ENCODE measurements at regions not wholly inside any gene's neighbourhood (a gene's known extent, or its start where the extent isn't known, plus 50 kb on each side); places are given as distances from the start of the nearest gene placed in this dataset.

GRCh38 chr17:73776351-73777130 is 132.3 kb upstream of the SDK2 start:
- H3K27ac ChIP-seq = no peak overlapping the region
- DNase-seq (ENCODE audit: low read depth, low spot score) = no peak

GRCh38 chr17:73777131-73777449 is 132.8 kb upstream of the SDK2 start:
- no peak overlapping the region for H3K27ac ChIP-seq
- no peak for DNase-seq (ENCODE audit: low read depth, low spot score)

GRCh38 chr17:73782231-73782630 is 138.0 kb upstream of the SDK2 start:
- H3K27ac ChIP-seq = no peak overlapping the region
- DNase-seq (ENCODE audit: low read depth, low spot score) = no peak

GRCh38 chr17:73782641-73783381 is 138.6 kb upstream of the SDK2 start:
- DNase-seq (ENCODE audit: low read depth, low spot score) = no peak

GRCh38 chr17:73783382-73783766 is 139.1 kb upstream of the SDK2 start:
- H3K27ac ChIP-seq = no peak overlapping the region
- DNase-seq (ENCODE audit: low read depth, low spot score) = no peak

More at GRCh38 chr17:73782641-73783381, 138.6 kb upstream of the SDK2 start:
- H3K27ac ChIP-seq = no peak overlapping the region

- no peak overlapping the region for H3K27ac ChIP-seq
- no peak for DNase-seq (ENCODE audit: low read depth, low spot score)
These were observed 139.8 kb upstream of the SDK2 start for GRCh38 chr17:73783945-73784603.

GRCh38 chr17:73785496-73785895 is 141.3 kb upstream of the SDK2 start:
- no peak for DNase-seq (ENCODE audit: low read depth, low spot score)
- H3K27ac ChIP-seq = no peak overlapping the region

- H3K27ac ChIP-seq = no peak overlapping the region
- DNase-seq (ENCODE audit: low read depth, low spot score) = no peak
These were observed 141.9 kb upstream of the SDK2 start for GRCh38 chr17:73785958-73786743.

GRCh38 chr17:73787076-73788059 is 143.1 kb upstream of the SDK2 start:
- no peak overlapping the region for H3K27ac ChIP-seq
- no peak for DNase-seq (ENCODE audit: low read depth, low spot score)

- H3K27ac ChIP-seq = no peak overlapping the region
- DNase-seq (ENCODE audit: low read depth, low spot score) = no peak
These were observed 143.9 kb upstream of the SDK2 start for GRCh38 chr17:73788111-73788510.

- no peak for DNase-seq (ENCODE audit: low read depth, low spot score)
- H3K27ac ChIP-seq = no peak overlapping the region
These were observed 146.9 kb upstream of the SDK2 start for GRCh38 chr17:73791121-73791520.

- H3K27ac ChIP-seq = no peak overlapping the region
- DNase-seq (ENCODE audit: low read depth, low spot score) = no peak
These were observed 147.4 kb upstream of the SDK2 start for GRCh38 chr17:73791631-73792030.

- H3K27ac ChIP-seq = no peak overlapping the region
- DNase-seq (ENCODE audit: low read depth, low spot score) = no peak
These were observed 148.7 kb upstream of the SDK2 start for GRCh38 chr17:73792994-73793393.

GRCh38 chr17:73794336-73794735 is 150.1 kb upstream of the SDK2 start:
- H3K27ac ChIP-seq = no peak overlapping the region

GRCh38 chr17:73795730-73796129 is 151.5 kb upstream of the SDK2 start:
- no peak for DNase-seq (ENCODE audit: low read depth, low spot score)
- no peak overlapping the region for H3K27ac ChIP-seq

More at GRCh38 chr17:73794336-73794735, 150.1 kb upstream of the SDK2 start:
- DNase-seq (ENCODE audit: low read depth, low spot score) = no peak

GRCh38 chr17:73797594-73798110 is 153.4 kb upstream of the SDK2 start:
- H3K27ac ChIP-seq = no peak overlapping the region
- DNase-seq (ENCODE audit: low read depth, low spot score) = no peak

- DNase-seq (ENCODE audit: low read depth, low spot score) = peak; percentile 43
- no peak overlapping the region for H3K27ac ChIP-seq
These were observed 154.0 kb upstream of the SDK2 start for GRCh38 chr17:73798111-73798748.

GRCh38 chr17:73799096-73799495 is 154.9 kb upstream of the SDK2 start:
- no peak overlapping the region for H3K27ac ChIP-seq
- no peak for DNase-seq (ENCODE audit: low read depth, low spot score)

All from epithelial cell of prostate (primary cell).